ENCODE measurements at regions not wholly inside any gene's neighbourhood (a gene's known extent, or its start where the extent isn't known, plus 50 kb on each side); places are given as distances from the start of the nearest gene placed in this dataset.

- TF ChIP-seq CTCF (IDR thresholded peaks at IDR 0.05): no peak
- no peak for TF ChIP-seq TCF7L2 (IDR thresholded peaks at IDR 0.05; ENCODE audit: low read depth, low read length)
- no peak for TF ChIP-seq REST (IDR thresholded peaks at IDR 0.05; ENCODE audit: insufficient read depth in 1 of 2, low read depth in 2 of 2, low read length in 1 of 2)
These were observed 49.9 kb upstream of the CASK start for GRCh38 chrX:41973208-41973607.

Data from Panc1 (cell line).